DMS 273 treated with DMSO at 0.1 percent for 48 hours (cell line): ENCODE measurements at regions not wholly inside any gene's neighbourhood (a gene's known extent, or its start where the extent isn't known, plus 50 kb on each side); places are given as distances from the start of the nearest gene placed in this dataset.

ENCODE experiments used
- DNase-seq: peaks from one replicate; lab custom pipeline; 2025; lab: John Stamatoyannopoulos, UW

GRCh38 chr1:55374216-55374615, 159.1 kb upstream of the USP24 start:
- no peak for DNase-seq

- no peak for DNase-seq
These were observed 154.3 kb upstream of the USP24 start for GRCh38 chr1:55369474-55369873.

- DNase-seq: no peak
These were observed 153.5 kb upstream of the USP24 start for GRCh38 chr1:55368698-55369097.

- DNase-seq: no peak
These were observed 152.1 kb upstream of the USP24 start for GRCh38 chr1:55367273-55367672.

DNA sequence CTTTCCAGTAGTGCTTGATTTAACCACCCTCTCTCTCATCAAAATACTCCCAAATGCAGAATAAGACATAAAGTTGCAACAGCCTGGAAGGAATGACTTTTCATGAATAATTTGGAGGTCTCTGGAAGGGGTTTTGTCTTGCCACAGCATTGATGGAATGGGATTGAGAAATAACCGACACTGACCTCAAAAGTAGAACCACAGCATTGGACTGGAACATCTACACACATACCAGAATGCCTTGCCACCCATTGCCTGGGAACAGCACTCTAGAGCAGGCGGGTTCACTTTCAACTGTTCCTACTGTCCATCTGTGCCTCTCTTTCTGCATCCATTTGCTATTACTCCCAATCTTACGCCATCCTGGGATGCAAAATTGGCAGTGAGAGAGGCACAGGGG, 149.1 kb upstream of the USP24 start:
- no peak for DNase-seq

GRCh38 chr1:55363268-55363667, 148.1 kb upstream of the USP24 start:
- DNase-seq: no peak

DNA sequence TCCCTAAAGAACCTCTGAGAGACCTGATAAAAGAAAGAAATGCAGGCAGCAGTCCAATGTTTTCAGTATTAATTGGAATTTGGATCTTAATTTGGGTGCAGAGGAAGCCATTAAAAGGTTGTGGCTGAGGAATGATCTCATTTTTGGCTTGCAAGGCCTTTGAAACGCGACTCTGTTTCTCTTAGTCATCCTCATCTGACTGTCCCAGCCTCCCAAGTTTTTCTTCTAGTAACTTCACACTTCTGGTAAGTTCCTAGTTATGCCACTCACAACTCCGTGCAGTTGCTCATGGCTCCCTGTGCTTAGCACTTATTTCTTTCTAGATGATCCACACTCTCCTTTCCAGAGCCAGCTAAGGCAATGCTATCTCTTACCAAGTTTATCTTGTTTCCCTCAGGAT, 147.4 kb upstream of the USP24 start:
- no peak for DNase-seq

DNA sequence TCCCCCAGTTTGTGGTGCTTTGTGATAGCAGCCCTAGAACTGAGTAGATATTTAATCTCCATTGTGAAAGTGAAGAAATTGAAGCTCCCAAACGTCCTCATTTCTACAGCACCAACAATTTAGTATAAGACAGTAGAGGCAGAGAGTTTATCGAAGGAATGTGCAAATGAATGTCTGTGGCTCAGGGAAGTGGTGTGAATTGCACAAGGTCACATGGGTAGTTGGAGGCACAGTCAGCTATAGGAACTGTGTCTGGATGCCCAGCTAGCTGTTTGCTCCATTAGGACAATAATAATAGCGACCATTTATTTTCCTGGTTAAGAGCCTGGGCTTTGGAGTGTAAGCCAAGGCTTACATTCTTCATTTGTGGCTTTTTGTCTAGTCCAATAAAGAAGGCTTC, 144.4 kb upstream of the USP24 start:
- no peak for DNase-seq

DNA sequence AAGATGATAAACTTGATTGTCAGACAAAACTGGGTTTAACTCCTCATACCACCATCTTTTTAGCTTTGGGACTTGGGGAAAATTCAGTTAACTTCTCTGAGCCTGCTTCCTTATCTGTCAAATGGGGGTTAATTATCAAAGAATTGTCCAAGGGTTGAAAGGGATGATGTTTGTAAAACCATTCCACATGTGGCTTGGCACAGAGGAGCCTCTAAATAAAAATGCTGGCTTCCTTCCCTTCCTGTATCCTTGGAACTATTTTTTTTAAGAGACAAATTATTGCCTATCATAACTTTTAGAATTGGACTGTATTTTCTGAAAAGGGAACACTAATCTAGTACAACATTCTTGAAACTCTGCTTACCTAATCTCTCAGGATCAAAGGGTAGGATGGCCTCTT, 143.4 kb upstream of the USP24 start:
- DNase-seq: no peak

DNA sequence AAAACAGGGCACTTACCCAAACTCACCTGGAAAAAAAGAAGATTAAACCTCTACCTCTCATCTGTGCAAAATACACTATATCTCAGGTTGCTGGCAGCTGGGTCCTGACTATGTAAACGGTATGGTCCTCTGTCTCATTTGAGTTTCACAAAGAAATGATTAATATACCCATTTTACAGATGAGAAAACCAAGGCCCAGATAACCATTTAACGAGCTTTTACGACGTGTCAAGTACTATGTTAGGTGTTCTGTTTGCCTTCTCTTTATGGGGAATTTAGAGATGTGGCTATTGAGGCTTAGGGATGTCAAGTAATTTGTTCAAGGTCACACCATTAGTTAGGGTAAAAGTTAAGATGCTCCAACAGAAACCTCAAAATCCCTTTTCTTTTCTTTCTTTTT, 140.4 kb upstream of the USP24 start:
- no peak for DNase-seq

DNA sequence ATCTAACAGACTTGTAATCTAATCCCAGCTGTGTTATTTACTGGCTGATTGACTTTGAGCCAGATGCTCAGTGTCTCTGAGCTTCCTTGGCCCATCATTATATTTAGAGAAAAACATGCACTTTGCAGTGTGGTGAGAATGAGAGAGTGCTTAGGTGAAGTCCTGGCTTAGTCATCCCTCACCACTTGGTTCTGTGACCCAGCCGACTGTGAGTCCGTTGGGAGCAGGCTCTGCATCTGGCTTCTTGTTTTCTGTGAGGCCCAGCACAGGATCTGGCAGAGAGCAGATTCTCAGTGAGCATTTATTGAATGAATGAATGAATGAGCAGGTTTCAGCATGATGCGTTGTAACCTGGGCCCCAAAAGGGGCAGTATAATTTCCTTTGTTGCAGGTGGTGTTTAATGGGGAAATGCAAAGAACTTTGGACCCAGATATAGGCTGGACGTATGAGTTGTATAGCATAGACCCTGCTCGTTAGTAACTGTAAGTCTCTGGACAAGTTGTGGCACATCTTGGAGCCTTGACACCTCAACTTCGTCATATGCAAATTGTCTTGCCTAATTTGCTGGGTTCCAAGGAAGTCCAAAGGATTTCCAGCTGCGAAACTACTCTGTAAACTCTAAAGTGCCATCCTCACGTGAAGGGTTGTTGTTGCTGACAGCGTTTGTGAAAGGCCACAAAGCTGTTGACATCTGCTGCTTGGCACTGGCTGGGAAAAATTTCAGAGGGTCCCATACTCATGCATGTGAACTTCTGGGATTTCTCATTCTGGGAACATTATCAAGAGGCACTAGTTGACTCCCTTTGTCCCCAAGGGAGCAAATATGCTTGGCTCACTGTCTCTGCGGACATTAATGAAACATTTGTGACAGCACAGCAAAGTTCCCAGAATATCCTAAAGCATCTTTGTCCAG, 138.8 kb upstream of the USP24 start:
- no peak for DNase-seq

GRCh38 chr1:55352811-55353180, 137.6 kb upstream of the USP24 start:
- DNase-seq: no peak

DNA sequence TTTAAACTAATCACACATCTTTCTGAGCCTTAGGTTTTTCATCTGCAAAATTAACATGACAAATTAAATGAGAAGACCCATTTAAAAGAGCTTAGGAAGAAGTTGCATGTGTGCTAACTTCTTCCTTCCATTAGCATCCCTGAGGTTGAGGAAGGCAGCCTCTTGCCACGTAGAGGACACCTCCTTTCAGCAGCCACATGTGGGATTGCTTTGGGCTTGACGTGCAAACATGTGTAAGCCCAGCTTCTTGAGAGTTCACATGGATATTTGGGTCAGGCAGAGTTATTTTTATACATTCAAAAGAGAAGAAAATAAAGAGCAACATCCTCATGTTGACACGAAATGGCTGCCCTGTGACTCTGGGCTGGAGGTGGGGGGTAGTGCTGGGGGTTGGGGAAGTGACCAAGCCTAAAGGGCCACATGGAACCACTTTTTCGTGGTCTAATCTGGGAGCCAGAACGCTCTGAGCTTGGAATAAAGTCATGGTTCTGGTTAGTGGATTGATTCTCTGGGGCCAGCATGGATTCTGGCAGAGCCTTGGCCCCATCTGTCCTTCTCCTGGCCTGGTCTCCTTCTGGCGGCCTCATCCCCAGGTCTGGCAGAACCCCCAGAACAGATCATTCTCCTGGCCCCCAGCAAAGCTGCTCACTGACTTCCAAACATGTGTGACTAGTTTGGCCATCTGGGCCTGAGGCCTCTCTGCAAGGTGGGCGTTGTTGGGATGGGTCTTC, 137.1 kb upstream of the USP24 start:
- peak; percentile 41 for DNase-seq

- DNase-seq: no peak
These were observed 133.2 kb upstream of the USP24 start for GRCh38 chr1:55348356-55348755.

- DNase-seq: no peak
These were observed 132.7 kb upstream of the USP24 start for GRCh38 chr1:55347866-55348265.

DNA sequence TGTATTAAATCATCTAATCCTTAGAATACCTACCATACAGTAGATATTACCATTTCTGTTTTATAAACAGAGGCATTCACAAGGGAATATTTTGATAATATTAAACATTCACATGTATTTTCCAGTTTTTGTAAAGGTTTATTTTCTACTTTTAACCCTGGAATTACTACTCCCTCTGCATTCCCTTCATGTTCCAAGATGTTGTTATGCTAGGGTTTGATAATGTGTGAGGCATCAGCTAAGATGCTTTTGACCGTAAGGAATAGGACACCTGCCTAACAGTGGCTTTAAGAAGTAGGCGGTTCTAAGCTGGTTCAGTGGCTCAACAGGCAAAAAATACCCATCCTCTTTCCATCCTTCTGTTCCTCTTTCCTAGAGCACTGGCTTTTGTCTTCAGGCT, 131.9 kb upstream of the USP24 start:
- DNase-seq: no peak

GRCh38 chr1:55346586-55346985, 131.4 kb upstream of the USP24 start:
- no peak for DNase-seq

DNA sequence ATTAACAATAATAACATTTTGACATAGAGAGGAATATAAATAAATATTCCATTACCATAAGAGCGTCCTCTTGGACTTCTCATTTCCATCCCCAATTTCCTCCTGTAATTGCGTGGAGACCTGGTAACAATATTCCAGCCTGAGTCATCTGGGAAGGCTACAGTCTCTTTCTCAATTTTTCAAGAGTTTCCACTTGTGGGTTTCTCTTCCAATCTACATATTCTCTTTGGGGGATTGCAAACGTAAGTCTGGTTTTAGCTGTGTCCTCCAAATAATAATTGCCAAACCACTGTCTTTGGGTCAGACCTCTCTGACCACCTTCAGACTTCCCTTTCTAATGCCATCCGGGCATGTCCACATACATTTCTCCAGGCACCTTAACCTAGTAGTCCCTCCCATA, 124.5 kb upstream of the USP24 start:
- DNase-seq: no peak

DNA sequence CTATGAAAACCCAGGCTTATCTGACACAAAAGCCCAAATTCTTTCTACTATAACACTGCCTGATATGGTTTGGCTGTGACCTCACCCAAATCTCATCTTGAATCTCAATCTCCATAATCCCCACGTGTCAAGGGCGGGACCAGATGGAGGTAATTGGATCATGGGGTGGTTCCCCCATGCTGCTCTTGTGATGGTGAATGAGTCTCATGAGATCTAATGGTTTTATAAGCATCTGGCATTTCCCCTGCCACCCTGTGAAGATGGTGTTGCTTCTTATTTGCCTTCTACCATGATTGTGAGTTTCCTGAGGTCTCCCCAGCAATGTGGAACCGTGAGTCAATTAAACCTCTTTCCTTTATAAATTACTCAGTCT, 123.3 kb upstream of the USP24 start:
- peak; percentile 66 for DNase-seq

GRCh38 chr1:55337801-55338447, 122.8 kb upstream of the USP24 start:
- DNase-seq: peak; percentile 66

DNA sequence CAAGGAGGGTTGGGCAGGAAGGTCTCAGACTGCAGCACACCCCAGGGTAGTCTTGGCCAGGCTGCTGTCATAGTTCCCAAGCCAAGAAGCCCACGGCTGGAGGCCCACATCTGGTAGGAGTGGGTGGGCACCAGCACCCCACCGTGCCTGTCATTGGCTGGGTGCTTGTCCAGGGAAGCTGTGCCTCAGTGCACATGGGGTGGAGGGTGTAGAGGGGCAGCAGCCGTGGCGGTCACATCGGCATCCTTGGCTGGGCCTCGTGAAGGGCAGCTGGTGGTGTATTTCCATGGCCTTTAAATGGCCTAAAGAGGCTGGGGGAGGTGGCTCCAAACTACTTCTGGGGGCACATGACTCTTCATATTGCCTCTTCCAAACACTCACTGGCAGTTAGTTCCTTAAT, 119.6 kb upstream of the USP24 start:
- DNase-seq: no peak

DNA sequence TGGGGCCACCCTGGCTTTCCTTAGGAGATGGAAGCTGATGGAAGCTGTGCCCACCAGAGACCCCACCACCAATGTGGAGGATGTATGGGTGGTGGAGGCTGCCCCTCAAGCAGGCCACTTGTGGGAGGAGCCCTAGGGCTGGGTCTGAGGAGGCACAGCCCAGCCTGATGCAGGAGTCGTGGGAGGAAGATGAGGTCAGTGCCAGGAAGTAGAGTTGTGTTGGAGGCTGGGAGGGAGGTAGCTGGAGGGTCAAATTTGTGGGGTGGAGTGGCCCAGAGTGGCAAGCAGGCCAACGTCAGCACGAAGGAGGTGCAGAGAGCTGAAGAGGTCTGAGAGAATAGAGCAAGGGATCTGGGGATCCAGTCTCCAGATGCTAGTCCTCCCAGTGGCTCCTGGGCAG, 119.0 kb upstream of the USP24 start:
- no peak for DNase-seq

- DNase-seq: no peak
These were observed 118.3 kb upstream of the USP24 start for GRCh38 chr1:55333461-55333860.
